Renal cortex interstitium (tissue), 11 donors: ENCODE measurements at regions not wholly inside any gene's neighbourhood (a gene's known extent, or its start where the extent isn't known, plus 50 kb on each side); places are given as distances from the start of the nearest gene placed in this dataset.

ENCODE experiments used
- DNase-seq, 11 donors: peaks; one replicate each; pipeline ENCODE4 v3.0.0-alpha.2; 2013; ENCODE audit warnings: low read depth in 9 of 11, low spot score in 4 of 11; ENCODE audit errors: extremely low read depth in 1 of 11

GRCh38 chr10:2957785-2958184 is 109.6 kb upstream of the PFKP start:
- DNase-seq = no peak

- DNase-seq = no peak
These were observed 112.3 kb upstream of the PFKP start for GRCh38 chr10:2955064-2955463.

- DNase-seq = no peak
These were observed 113.9 kb upstream of the PFKP start for GRCh38 chr10:2953495-2953894.

GRCh38 chr10:2951235-2951835 is 116.0 kb upstream of the PFKP start:
- no peak for DNase-seq

- DNase-seq = no peak
These were observed 116.8 kb upstream of the PFKP start for GRCh38 chr10:2950546-2950945.

- no peak for DNase-seq
These were observed 117.4 kb upstream of the PFKP start for GRCh38 chr10:2949948-2950354.

GRCh38 chr10:2949221-2949947 is 118.0 kb upstream of the PFKP start:
- no peak for DNase-seq

GRCh38 chr10:2948127-2948854 is 119.1 kb upstream of the PFKP start:
- DNase-seq = no peak

GRCh38 chr10:2944788-2945187 is 122.6 kb upstream of the PFKP start:
- no peak for DNase-seq

- no peak for DNase-seq
These were observed 123.3 kb upstream of the PFKP start for GRCh38 chr10:2943932-2944614.

GRCh38 chr10:2942938-2943337 is 124.4 kb upstream of the PFKP start:
- no peak for DNase-seq

GRCh38 chr10:2938869-2939268 is 128.5 kb upstream of the PFKP start:
- no peak for DNase-seq

GRCh38 chr10:2936816-2937215 is 130.5 kb upstream of the PFKP start:
- peak in 7 of 11 donors; percentile 25 to 73 (median 43) for DNase-seq

- DNase-seq = no peak
These were observed 131.5 kb upstream of the PFKP start for GRCh38 chr10:2935647-2936386.

GRCh38 chr10:2933924-2934323 is 133.4 kb upstream of the PFKP start:
- no peak for DNase-seq

GRCh38 chr10:2933519-2933918 is 133.8 kb upstream of the PFKP start:
- no peak for DNase-seq

GRCh38 chr10:2933071-2933470 is 134.3 kb upstream of the PFKP start:
- no peak for DNase-seq

- DNase-seq = no peak
These were observed 137.7 kb upstream of the PFKP start for GRCh38 chr10:2929480-2930258.
